ENCODE measurements at regions not wholly inside any gene's neighbourhood (a gene's known extent, or its start where the extent isn't known, plus 50 kb on each side); places are given as distances from the start of the nearest gene placed in this dataset.
A peak's percentile ranks its signal among the peaks of the same experiment; 100 is the strongest.

DNA sequence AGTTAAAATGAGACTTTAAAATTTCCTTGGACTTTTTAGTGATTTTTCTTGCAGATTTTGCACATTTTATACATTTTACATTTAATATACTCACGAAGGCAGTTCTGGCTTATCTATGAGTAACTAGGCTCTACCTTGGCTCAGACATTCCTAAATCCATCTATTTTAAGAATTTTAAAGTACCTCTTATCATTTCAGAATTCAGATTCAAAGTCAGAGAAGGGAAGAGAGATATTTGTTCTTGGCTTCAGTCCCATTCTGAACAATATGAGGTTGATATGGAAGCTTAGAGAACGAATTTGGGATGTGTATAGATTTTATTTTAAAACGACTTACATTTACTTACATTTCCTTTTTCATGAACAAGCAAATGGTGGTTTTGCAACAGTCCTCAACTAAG lies 230.2 kb downstream of the LMO4 start:
- Histone ChIP-seq H3K9ac (ENCODE audit: low read length) (no peak overlapping the region), H2AFZ (ENCODE audit: low read length) (no peak overlapping the region)

GRCh38 chr1:87560137-87560536 lies 231.5 kb downstream of the LMO4 start:
- Histone ChIP-seq H3K9me2 (ENCODE audit: low read depth, low read length) (no peaks in the 10 kb centered on the region), H3K79me2 (ENCODE audit: insufficient read depth, low read length) (no peaks in the 10 kb centered on the region), H3K4me1 (ENCODE audit: insufficient read depth, low read length, severe bottlenecking) (peaks cover 5% of the 10 kb centered on the region), H3F3A (ENCODE audit: insufficient read depth, low read length) (no peaks in the 10 kb centered on the region), H3K9me3 (ENCODE audit: low read length) (no peaks in the 10 kb centered on the region), H3K9ac (ENCODE audit: low read length) (no peak overlapping the region), H3K36me3 (ENCODE audit: insufficient read depth, low read length) (no peaks in the 10 kb centered on the region), H3K4me3 (ENCODE audit: low read depth, low read length, poor library complexity, severe bottlenecking) (no peak overlapping the region), H2AFZ (ENCODE audit: low read length) (peak overlapping the region; percentile 53; the same call in 1 of the 2 replicates), H3K27ac (ENCODE audit: low read depth, low read length, poor library complexity, severe bottlenecking) (no peak overlapping the region), H3K27me3 (ENCODE audit: insufficient read depth, low read length) (no peaks in the 10 kb centered on the region), H4K20me1 (ENCODE audit: insufficient read depth, low read length) (no peaks in the 10 kb centered on the region), H3K4me2 (ENCODE audit: low read length) (no peak overlapping the region)
- TF ChIP-seq, protein P1, sequence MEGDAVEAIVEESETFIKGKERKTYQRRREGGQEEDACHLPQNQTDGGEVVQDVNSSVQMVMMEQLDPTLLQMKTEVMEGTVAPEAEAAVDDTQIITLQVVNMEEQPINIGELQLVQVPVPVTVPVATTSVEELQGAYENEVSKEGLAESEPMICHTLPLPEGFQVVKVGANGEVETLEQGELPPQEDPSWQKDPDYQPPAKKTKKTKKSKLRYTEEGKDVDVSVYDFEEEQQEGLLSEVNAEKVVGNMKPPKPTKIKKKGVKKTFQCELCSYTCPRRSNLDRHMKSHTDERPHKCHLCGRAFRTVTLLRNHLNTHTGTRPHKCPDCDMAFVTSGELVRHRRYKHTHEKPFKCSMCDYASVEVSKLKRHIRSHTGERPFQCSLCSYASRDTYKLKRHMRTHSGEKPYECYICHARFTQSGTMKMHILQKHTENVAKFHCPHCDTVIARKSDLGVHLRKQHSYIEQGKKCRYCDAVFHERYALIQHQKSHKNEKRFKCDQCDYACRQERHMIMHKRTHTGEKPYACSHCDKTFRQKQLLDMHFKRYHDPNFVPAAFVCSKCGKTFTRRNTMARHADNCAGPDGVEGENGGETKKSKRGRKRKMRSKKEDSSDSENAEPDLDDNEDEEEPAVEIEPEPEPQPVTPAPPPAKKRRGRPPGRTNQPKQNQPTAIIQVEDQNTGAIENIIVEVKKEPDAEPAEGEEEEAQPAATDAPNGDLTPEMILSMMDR (IDR thresholded peaks at IDR 0.05; ENCODE audit: low read length), result no peak
- no peak for TF ChIP-seq EZH2 (IDR thresholded peaks at IDR 0.05; ENCODE audit: borderline replicate concordance, low read length)

More for the DNA sequence above, 230.2 kb downstream of the LMO4 start:
- Histone ChIP-seq H3K4me3 (ENCODE audit: low read depth, low read length, poor library complexity, severe bottlenecking) (no peak overlapping the region), H4K20me1 (ENCODE audit: insufficient read depth, low read length) (no peaks in the 10 kb centered on the region), H3K27ac (ENCODE audit: low read depth, low read length, poor library complexity, severe bottlenecking) (no peak overlapping the region), H3K4me1 (ENCODE audit: insufficient read depth, low read length, severe bottlenecking) (peaks cover 5% of the 10 kb centered on the region), H3K27me3 (ENCODE audit: insufficient read depth, low read length) (no peaks in the 10 kb centered on the region), H3K9me2 (ENCODE audit: low read depth, low read length) (no peaks in the 10 kb centered on the region), H3K4me2 (ENCODE audit: low read length) (no peak overlapping the region), H3K9me3 (ENCODE audit: low read length) (no peaks in the 10 kb centered on the region), H3F3A (ENCODE audit: insufficient read depth, low read length) (no peaks in the 10 kb centered on the region), H3K36me3 (ENCODE audit: insufficient read depth, low read length) (no peaks in the 10 kb centered on the region), H3K79me2 (ENCODE audit: insufficient read depth, low read length) (no peaks in the 10 kb centered on the region)
- TF ChIP-seq, protein P1 (IDR thresholded peaks at IDR 0.05; ENCODE audit: low read length), result no peak
- TF ChIP-seq EZH2 (IDR thresholded peaks at IDR 0.05; ENCODE audit: borderline replicate concordance, low read length), result no peak

GRCh38 chr1:87560601-87561360 lies 232.1 kb downstream of the LMO4 start:
- Histone ChIP-seq H3K27me3 (ENCODE audit: insufficient read depth, low read length) (no peaks in the 10 kb centered on the region), H3K4me1 (ENCODE audit: insufficient read depth, low read length, severe bottlenecking) (peaks cover 5% of the 10 kb centered on the region), H3K9ac (ENCODE audit: low read length) (no peak overlapping the region), H3F3A (ENCODE audit: insufficient read depth, low read length) (no peaks in the 10 kb centered on the region), H3K9me3 (ENCODE audit: low read length) (no peaks in the 10 kb centered on the region), H3K36me3 (ENCODE audit: insufficient read depth, low read length) (no peaks in the 10 kb centered on the region), H3K4me3 (ENCODE audit: low read depth, low read length, poor library complexity, severe bottlenecking) (no peak overlapping the region), H3K27ac (ENCODE audit: low read depth, low read length, poor library complexity, severe bottlenecking) (no peak overlapping the region), H2AFZ (ENCODE audit: low read length) (no peak overlapping the region), H3K4me2 (ENCODE audit: low read length) (no peak overlapping the region), H4K20me1 (ENCODE audit: insufficient read depth, low read length) (no peaks in the 10 kb centered on the region), H3K9me2 (ENCODE audit: low read depth, low read length) (no peaks in the 10 kb centered on the region), H3K79me2 (ENCODE audit: insufficient read depth, low read length) (no peaks in the 10 kb centered on the region)
- no peak for TF ChIP-seq EZH2 (IDR thresholded peaks at IDR 0.05; ENCODE audit: borderline replicate concordance, low read length)
- TF ChIP-seq, protein P1 (IDR thresholded peaks at IDR 0.05; ENCODE audit: low read length), result no peak

All from OCI-LY1 (cell line).